MM.1S (cell line): ENCODE measurements at regions not wholly inside any gene's neighbourhood (a gene's known extent, or its start where the extent isn't known, plus 50 kb on each side); places are given as distances from the start of the nearest gene placed in this dataset.

Experiments used
- DNase-seq: peaks from one replicate; pipeline ENCODE4 v3.0.0-alpha.2; 2015
- H2AFZ ChIP-seq: fragments of 300-600 bp; sonication (generic); 2 replicates; pipeline ENCODE4 v1.6.0; 2016; ENCODE audit warnings: antibody characterized with exemption, low read length
- H3F3A ChIP-seq: fragments of 300-600 bp; sonication (generic); 2 replicates; pipeline ENCODE4 v1.6.1; 2016; ENCODE audit warnings: mild to moderate bottlenecking, antibody characterized with exemption, low read length, moderate library complexity, mixed read lengths; ENCODE audit not compliant: insufficient read depth
- H3K27ac ChIP-seq: fragments of 300-600 bp; sonication (generic); 2 replicates; pipeline ENCODE4 v1.5.1; 2016; ENCODE audit warnings: mild to moderate bottlenecking, low read length
- H3K27me3 ChIP-seq: fragments of 300-600 bp; sonication (generic); replicated peaks from 2 replicates; pipeline ENCODE4 v1.6.0; 2016; ENCODE audit warnings: low read length; ENCODE audit not compliant: insufficient read depth
- H3K36me3 ChIP-seq: fragments of 300-600 bp; sonication (generic); replicated peaks from 2 replicates; pipeline ENCODE4 v1.6.1; 2016; ENCODE audit warnings: mild to moderate bottlenecking, low read length, mixed read lengths; ENCODE audit not compliant: insufficient read depth
- H3K4me1 ChIP-seq: fragments of 300-600 bp; sonication (generic); 2 replicates; pipeline ENCODE4 v1.6.1; 2016; ENCODE audit warnings: low read length, mixed read lengths
- H3K4me2 ChIP-seq: fragments of 300-600 bp; sonication (generic); 2 replicates; pipeline ENCODE4 v1.6.0; 2016; ENCODE audit warnings: low read depth, low read length
- H3K4me3 ChIP-seq: fragments of 300-600 bp; sonication (generic); 2 replicates; pipeline ENCODE4 v1.5.1; 2016; ENCODE audit warnings: low read length, mixed read lengths
- H3K79me2 ChIP-seq: fragments of 300-600 bp; sonication (generic); 2 replicates; pipeline ENCODE4 v1.6.1; 2016; ENCODE audit warnings: mixed run types, low read length, mixed read lengths
- H3K9ac ChIP-seq: fragments of 300-600 bp; sonication (generic); 2 replicates; pipeline ENCODE4 v1.6.1; 2016; ENCODE audit warnings: low read length, mixed read lengths
- H3K9me2 ChIP-seq: fragments of 300-600 bp; sonication (generic); replicated peaks from 2 replicates; pipeline ENCODE4 v1.6.1; 2016; ENCODE audit warnings: mild to moderate bottlenecking, low read length, mixed read lengths; ENCODE audit not compliant: insufficient read depth
- H3K9me3 ChIP-seq: fragments of 300-600 bp; sonication (generic); replicated peaks from 2 replicates; pipeline ENCODE4 v1.6.1; 2016; ENCODE audit warnings: mild to moderate bottlenecking, low read length, mixed read lengths; ENCODE audit not compliant: insufficient read depth
- H4K20me1 ChIP-seq: fragments of 300-600 bp; sonication (generic); 2 replicates; pipeline ENCODE4 v1.6.1; 2016; ENCODE audit warnings: mild to moderate bottlenecking, low read length, moderate library complexity, mixed read lengths; ENCODE audit not compliant: insufficient read depth
- EZH2 ChIP-seq: fragments of 300-600 bp; sonication (generic); optimal IDR thresholded peaks from 2 replicates; pipeline ENCODE3; 2017; ENCODE audit warnings: low read depth, mild to moderate bottlenecking, antibody characterized with exemption, low read length, mixed read lengths
- EZH2phosphoT487 ChIP-seq: fragments of 300-600 bp; sonication (generic); IDR thresholded peaks from 2 replicates; pipeline ENCODE4 v1.6.1; 2018; ENCODE audit warnings: antibody characterized with exemption, low read length
- TF ChIP-seq, protein P1 (sequence below): fragments of 300-600 bp; sonication (generic); IDR thresholded peaks from 2 replicates; pipeline ENCODE4 v1.5.1; 2016; ENCODE audit warnings: antibody characterized with exemption, low read length, mixed read lengths

DNA sequence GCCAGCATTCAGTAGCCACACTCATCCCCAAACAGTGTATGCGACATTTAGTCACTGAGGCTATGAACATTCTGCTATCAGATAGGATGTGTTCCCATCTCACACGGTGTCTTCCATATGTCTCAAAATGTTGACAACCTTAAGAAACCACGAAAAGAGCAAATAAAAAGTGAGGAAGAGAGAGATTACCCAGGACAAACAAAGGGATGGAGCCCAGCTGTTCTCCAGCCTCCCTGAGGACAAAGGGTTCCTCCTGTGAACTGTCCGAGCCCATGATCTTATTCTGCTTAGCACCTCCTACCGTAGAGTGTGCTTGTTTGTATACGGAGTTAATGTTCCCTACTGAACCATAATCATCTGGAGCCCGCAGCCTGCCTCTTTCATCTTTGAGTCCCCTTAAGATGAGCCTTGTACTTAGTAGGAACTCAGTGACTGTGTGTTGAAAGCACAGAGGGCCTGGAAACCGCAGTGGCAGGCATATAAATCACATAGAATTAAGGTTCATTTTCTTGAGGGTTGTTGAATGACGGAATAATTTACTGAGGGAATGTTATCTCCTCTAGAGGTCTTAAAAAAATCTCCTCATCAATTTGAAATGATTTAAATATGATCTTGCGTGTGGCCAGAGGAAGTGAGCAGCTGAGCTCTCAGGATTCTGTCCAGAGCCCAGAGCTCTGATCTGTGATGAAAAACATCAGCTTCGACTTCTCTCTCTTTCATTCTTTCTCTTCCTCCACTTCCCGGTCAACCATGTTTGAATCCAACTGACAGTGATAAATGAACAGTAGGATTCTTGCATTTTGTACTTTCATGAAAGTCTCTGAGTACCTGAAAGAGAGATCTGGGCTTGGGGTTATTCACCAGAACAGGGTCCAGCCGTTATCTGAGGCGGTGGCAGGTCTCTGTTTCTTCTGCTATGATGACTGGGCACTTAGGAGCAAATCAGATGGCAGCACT is 200.5 kb downstream of the KLF5 start:
- Histone ChIP-seq H3K4me1 (no peaks in the 10 kb centered on the region), H3K79me2 (no peaks in the 10 kb centered on the region), H3F3A (no peaks in the 10 kb centered on the region), H3K36me3 (no peaks in the 10 kb centered on the region), H3K27ac (no peak overlapping the region), H3K4me3 (no peak overlapping the region), H3K9me2 (no peaks in the 10 kb centered on the region), H3K27me3 (no peaks in the 10 kb centered on the region), H3K9me3 (no peaks in the 10 kb centered on the region), H2AFZ (no peak overlapping the region), H4K20me1 (no peaks in the 10 kb centered on the region), H3K4me2 (no peak overlapping the region), H3K9ac (no peak overlapping the region)
- TF ChIP-seq, protein P1, sequence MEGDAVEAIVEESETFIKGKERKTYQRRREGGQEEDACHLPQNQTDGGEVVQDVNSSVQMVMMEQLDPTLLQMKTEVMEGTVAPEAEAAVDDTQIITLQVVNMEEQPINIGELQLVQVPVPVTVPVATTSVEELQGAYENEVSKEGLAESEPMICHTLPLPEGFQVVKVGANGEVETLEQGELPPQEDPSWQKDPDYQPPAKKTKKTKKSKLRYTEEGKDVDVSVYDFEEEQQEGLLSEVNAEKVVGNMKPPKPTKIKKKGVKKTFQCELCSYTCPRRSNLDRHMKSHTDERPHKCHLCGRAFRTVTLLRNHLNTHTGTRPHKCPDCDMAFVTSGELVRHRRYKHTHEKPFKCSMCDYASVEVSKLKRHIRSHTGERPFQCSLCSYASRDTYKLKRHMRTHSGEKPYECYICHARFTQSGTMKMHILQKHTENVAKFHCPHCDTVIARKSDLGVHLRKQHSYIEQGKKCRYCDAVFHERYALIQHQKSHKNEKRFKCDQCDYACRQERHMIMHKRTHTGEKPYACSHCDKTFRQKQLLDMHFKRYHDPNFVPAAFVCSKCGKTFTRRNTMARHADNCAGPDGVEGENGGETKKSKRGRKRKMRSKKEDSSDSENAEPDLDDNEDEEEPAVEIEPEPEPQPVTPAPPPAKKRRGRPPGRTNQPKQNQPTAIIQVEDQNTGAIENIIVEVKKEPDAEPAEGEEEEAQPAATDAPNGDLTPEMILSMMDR = no peak
- TF ChIP-seq EZH2phosphoT487 (no peak), EZH2 (no peak)
- DNase-seq = no peak

DNA sequence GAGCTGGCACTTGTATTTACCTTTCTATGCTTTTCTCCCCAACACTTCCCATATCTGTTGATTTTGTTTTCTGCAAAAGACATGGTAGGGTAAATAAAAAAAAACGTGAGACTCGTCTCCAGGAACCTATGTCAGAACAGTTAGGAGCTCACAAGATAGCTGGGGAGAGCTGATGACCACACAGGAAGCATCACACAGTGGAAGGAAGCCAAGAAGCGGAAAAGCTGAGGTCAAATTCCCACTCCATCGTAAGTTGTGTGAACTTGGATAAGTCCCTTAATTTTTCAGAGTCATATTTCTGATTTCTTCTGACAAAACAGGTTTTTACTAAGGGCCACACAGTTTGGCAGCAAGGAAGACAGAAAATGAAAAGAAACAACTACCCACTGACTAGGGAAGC is 199.6 kb downstream of the KLF5 start:
- Histone ChIP-seq H3K4me3 (no peak overlapping the region), H3K36me3 (no peaks in the 10 kb centered on the region), H3K9me2 (no peaks in the 10 kb centered on the region), H2AFZ (no peak overlapping the region), H3K79me2 (no peaks in the 10 kb centered on the region), H3K4me1 (no peaks in the 10 kb centered on the region), H3K27ac (no peak overlapping the region), H3K4me2 (no peak overlapping the region), H4K20me1 (no peaks in the 10 kb centered on the region), H3K27me3 (no peaks in the 10 kb centered on the region), H3K9me3 (no peaks in the 10 kb centered on the region), H3F3A (no peaks in the 10 kb centered on the region), H3K9ac (no peak overlapping the region)
- TF ChIP-seq EZH2phosphoT487 (no peak), EZH2 (no peak)
- TF ChIP-seq, protein P1 = no peak
- no peak for DNase-seq

DNA sequence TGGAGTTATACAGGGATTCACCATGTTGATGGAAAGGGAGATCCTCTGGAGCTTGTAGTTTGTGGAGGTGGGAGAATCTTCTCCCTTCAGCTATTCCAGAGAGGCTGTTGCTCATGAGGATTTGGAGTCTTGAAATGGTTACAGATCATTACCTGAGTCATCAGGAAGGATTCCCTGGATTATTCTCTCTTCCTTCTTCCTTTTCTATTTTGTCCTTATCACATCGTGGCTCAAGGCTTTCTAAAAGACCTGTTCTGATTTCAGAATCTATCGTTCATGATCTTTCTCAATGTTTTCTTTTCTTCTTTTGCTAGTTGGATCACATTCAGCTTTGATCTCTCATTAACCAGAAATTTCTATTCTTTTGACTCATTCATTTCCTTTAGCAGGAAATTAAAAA is 196.0 kb downstream of the KLF5 start:
- no peaks in the 10 kb centered on the region for H3K27me3 ChIP-seq
- no peak for TF ChIP-seq EZH2
- TF ChIP-seq EZH2phosphoT487 = no peak
- TF ChIP-seq, protein P1 = no peak
- H3K4me1 ChIP-seq = no peaks in the 10 kb centered on the region
- H3K36me3 ChIP-seq = no peaks in the 10 kb centered on the region
- no peaks in the 10 kb centered on the region for H4K20me1 ChIP-seq
- no peak overlapping the region for H3K4me3 ChIP-seq
- no peak overlapping the region for H2AFZ ChIP-seq
- H3K27ac ChIP-seq = no peak overlapping the region
- H3K9ac ChIP-seq = no peak overlapping the region
- no peaks in the 10 kb centered on the region for H3F3A ChIP-seq
- no peak for DNase-seq
- no peaks in the 10 kb centered on the region for H3K9me3 ChIP-seq
- no peaks in the 10 kb centered on the region for H3K79me2 ChIP-seq
- H3K4me2 ChIP-seq = no peak overlapping the region
- H3K9me2 ChIP-seq = no peaks in the 10 kb centered on the region
